ENCODE measurements at regions not wholly inside any gene's neighbourhood (a gene's known extent, or its start where the extent isn't known, plus 50 kb on each side); places are given as distances from the start of the nearest gene placed in this dataset.

DNA sequence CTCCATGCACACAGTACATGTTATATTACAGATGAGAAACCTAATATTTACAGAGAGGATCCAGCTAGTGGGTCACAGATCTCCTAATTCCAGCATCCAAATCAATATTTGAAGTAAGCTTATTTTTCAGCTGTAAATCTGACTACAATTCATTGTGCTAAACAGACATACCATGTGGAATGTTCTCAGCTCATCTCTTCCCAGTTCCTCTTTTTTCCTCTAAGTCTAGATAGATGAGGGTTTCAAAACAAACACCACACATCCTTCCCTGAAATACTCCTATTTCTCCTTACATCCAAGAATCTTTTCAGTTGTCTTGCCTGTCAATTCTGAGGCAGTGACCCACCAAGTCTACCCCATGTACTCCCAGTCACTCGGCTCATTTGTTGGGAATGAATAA, 200.7 kb upstream of the PIK3C3 start:
- no peak for DNase-seq (ENCODE audit: low read depth)

DNA sequence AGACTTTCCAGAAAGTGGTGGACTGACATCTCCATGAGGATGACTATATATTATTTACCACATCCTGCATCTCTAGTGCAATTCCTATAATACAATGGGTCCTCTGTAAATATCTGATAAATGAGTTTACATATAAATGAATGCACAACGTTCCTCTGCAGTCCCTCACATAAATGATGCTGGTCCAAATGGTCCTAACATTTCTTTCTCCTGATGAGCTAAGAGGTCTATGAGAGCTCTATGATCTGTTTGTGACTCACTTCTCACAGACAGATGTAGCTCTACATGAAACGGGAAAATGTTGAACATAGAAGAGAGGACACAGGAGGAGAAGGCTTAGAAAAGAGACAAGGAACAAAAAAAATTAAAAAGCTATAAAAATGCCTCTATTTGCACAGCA, 201.2 kb upstream of the PIK3C3 start:
- DNase-seq (ENCODE audit: low read depth), result no peak

DNA sequence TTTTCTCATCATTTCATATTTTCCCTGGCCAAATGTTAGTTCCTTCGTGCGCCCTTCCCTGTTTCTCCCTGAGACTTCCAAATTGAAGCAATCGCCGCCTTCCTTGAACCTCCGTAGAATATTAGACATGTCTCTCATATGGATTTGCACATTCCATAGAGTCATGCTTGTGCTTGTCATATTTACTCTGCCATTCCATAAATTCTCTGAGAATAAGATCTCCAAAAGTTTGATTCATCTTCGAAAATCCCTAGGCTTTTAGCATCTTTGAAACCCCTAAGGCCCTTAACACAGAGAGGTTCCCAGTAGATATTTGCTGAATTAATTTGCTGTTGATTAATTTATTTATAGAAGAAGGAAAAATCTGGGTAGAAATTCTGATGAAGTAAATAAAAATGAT, 202.2 kb upstream of the PIK3C3 start:
- DNase-seq (ENCODE audit: low read depth), result no peak

- DNase-seq (ENCODE audit: low read depth), result no peak
Measured at GRCh38 chr18:41751652-41752051, 203.4 kb upstream of the PIK3C3 start.

- no peak for DNase-seq (ENCODE audit: low read depth)
Measured at GRCh38 chr18:41751161-41751560, 203.9 kb upstream of the PIK3C3 start.

DNA sequence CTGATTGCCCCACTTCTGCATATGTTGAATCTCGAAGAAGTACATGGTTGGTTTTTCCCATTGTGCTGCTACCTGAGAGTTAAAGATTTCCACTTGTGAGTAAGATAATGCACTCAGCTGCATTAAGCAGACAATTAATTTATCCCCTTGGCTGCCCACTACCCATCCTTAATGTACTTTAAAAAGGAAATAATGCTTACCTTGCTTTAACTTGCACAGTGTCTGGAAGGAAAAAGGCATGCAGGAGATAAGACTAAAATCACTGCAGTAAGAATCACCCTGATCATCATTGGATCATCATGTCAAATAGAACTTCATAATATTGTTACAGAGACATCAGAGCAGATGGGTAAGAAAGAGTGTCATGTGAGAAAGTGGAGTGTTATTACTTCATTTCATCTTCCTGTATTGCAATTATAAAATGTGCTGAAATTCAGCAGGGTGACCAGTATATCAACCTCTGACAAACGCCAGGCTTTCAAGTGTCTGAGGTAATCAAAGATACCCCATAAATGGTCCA, 207.3 kb upstream of the PIK3C3 start:
- no peak for DNase-seq (ENCODE audit: low read depth)

DNA sequence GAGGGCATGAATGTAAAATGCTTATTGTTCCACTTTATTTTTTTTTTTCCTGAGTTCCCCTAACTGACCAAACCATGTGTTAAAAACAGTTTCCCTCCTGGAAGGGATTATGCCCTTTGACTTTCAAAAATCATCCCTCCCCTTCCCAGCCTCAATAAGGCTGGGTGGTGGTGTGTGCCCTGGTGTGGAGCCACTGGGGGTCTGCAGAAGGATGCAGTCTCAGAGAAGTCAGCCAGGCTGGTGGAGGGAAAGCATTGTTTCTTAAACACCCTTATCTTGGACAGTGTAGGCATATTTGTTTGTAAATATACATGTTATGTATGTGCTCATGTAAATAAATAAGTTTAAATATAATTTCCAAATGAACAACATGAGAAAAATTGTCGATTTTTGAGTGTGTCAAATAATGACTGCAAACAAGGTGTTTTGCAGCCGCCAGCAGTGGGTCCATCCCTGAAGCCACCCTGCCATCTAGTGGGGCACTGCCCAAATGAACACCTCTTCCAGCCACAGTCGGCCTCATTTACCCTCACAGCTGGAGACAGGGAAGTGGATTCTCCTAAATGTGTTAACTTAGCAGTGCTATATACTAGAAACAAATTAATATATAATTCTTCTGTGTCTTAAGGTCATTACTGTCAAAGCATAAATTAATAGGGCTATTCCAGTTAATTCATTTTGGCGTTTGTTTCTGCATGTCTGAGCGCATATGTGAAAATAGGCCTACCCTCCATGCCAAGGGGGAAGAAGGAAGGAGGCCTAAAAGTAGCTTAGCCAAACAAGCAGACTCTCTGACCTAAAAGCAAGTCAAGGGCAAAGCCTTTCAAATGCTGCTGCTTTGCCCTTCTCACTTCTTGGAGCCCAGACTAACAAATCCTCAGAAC, 209.6 kb upstream of the PIK3C3 start:
- no peak for DNase-seq (ENCODE audit: low read depth)

- DNase-seq (ENCODE audit: low read depth), result no peak
Measured at GRCh38 chr18:41744421-41745030, 210.5 kb upstream of the PIK3C3 start.

DNA sequence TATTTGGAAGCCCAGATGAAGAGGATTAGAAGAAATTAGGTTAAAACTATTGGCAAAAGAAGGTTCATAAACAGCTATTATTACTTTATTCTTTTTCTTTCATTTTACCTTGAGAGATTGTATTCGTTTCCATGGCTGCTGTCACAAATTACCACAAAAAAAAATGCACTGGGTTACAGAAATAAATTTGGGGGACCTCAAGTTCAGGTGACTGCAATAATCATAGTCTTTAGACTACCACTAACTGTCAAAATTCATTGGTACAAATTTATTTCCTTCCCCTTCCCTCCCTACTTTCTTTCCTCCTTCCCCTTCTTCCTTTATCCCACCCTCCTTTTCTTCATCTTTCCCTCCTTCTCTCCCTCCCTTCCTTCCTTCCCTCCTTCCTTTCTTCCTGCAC, 217.8 kb upstream of the PIK3C3 start:
- no peak for DNase-seq (ENCODE audit: low read depth)

DNA sequence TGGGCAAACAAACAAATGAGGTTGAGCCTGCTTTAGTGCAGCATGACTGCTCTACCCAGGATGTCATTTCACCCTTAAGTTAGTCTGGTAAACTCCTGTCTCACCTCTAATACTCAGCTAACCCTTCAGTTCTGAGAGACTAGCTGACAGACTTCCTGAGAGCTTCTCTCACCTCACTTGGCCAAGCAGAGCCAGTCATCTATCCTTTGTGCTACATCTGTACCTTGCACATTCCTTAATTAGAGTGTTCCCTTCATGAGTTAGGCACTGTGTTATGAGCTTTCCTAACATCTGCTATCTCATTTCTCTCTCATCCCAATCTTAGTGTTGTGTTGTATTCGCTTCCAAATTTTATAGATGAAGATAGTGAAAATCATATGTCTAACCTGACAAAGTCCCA, 220.1 kb upstream of the PIK3C3 start:
- no peak for DNase-seq (ENCODE audit: low read depth)

DNA sequence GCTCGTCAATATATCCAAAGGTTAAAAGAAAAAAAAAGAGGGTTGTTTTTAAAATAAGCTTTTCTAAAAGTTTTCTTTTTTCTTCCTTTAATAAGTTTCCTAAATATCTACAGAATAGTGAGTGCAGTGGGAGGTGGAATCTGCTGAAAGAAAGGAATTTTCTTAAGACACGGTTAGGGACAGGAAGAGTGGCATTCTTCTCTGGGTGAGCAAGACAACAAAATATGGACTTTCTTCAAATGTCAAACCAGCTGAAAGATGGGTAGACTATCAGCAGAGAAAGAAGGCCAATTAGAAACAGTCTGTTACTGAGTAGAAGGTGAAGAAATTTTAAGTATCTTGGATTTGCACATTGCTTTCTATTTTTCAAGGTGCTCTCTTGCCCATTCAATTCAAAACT, 222.7 kb upstream of the PIK3C3 start:
- no peak for DNase-seq (ENCODE audit: low read depth)

- no peak for DNase-seq (ENCODE audit: low read depth)
Measured at GRCh38 chr18:41731884-41732283, 223.2 kb upstream of the PIK3C3 start.

GRCh38 chr18:41724195-41724594, 230.8 kb upstream of the PIK3C3 start:
- DNase-seq (ENCODE audit: low read depth), result no peak

GRCh38 chr18:41721103-41721790, 233.8 kb upstream of the PIK3C3 start:
- DNase-seq (ENCODE audit: low read depth), result no peak

- DNase-seq (ENCODE audit: low read depth), result no peak
Measured at GRCh38 chr18:41720226-41720625, 234.8 kb upstream of the PIK3C3 start.

- DNase-seq (ENCODE audit: low read depth), result no peak
Measured at GRCh38 chr18:41719808-41720207, 235.2 kb upstream of the PIK3C3 start.

DNA sequence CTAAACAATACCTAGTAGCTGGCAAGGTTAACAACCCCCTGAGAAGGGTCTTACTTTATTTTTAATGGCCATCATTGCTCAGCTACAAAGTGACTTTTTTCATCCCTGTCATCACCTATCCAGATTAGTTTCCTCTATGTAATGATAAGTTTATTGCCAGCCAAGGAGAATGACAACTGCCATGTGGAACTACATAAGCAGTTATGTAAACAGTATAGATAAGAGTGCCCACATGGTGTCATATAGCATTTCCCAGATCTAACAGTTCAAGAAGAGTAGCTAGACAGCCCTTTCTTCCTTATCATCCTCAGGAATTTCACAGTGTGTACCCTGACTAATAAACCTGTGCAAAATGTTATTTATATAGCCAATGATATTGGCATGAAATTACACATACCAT, 240.2 kb upstream of the PIK3C3 start:
- no peak for DNase-seq (ENCODE audit: low read depth)

DNA sequence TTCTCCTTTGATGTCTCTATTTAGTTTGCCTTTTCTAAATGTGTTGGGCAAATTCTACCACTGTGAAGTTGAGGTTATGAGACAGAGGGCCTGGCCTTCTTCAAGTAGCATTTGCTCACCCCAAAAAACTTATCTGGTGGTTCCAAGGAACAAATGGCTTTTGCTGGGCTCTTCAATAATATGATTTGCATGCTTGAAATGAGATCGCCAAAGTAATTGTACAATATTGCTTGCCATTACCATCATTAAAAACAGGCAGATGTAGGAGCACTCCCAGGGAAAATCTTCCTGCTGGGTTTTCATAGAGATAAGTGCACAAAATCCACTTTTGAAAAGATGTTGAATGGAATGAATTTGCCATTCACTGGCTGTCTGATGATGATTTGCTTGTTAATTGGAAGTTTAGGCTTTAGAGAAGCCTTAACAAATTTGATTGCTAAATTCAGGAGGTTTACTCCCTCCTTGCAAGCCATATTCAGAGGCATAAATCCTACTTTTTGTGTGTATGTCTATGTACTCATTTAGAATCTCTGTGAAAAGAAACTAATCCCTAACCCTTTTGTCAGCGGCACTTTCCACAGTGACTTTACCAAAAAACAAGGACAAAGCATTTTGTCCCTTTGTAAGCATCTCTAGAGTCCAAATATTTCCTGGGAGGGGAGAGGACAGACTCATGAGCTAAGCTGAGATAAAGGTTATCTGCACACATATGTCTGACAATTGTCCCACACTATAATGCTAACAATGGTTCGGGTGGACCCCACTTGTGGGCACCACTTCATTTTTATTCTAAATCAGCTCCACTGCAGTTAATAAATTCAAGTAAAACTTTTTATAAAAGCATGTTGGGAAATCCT, 240.8 kb upstream of the PIK3C3 start:
- no peak for DNase-seq (ENCODE audit: low read depth)

- no peak for DNase-seq (ENCODE audit: low read depth)
Measured at GRCh38 chr18:41706301-41706700, 248.7 kb upstream of the PIK3C3 start.

- no peak for DNase-seq (ENCODE audit: low read depth)
Measured at GRCh38 chr18:41703744-41704530, 251.1 kb upstream of the PIK3C3 start.

- DNase-seq (ENCODE audit: low read depth), result no peak
Measured at GRCh38 chr18:41700416-41700815, 254.6 kb upstream of the PIK3C3 start.
